Fibroblast of gingiva (primary cell): ENCODE measurements at regions not wholly inside any gene's neighbourhood (a gene's known extent, or its start where the extent isn't known, plus 50 kb on each side); places are given as distances from the start of the nearest gene placed in this dataset.

Experiments
- DNase-seq: peaks from one replicate; pipeline ENCODE4 v3.0.0-alpha.2; 2011; ENCODE audit warnings: low read depth

- no peak for DNase-seq
These were observed 109.2 kb upstream of the MGAT5 start for GRCh38 chr2:134144651-134145050.

GRCh38 chr2:134145519-134145918, 108.4 kb upstream of the MGAT5 start:
- DNase-seq: no peak

- DNase-seq: no peak
These were observed 107.7 kb upstream of the MGAT5 start for GRCh38 chr2:134146161-134146560.

- peak; percentile 71 for DNase-seq
These were observed 107.3 kb upstream of the MGAT5 start for GRCh38 chr2:134146620-134147019.

- DNase-seq: no peak
These were observed 105.7 kb upstream of the MGAT5 start for GRCh38 chr2:134148172-134148571.

GRCh38 chr2:134148843-134149472, 104.9 kb upstream of the MGAT5 start:
- peak; percentile 36 for DNase-seq

- DNase-seq: no peak
These were observed 104.0 kb upstream of the MGAT5 start for GRCh38 chr2:134149904-134150303.

GRCh38 chr2:134150760-134151159, 103.1 kb upstream of the MGAT5 start:
- no peak for DNase-seq

- no peak for DNase-seq
These were observed 101.5 kb upstream of the MGAT5 start for GRCh38 chr2:134152045-134153010.

- DNase-seq: no peak
These were observed 100.5 kb upstream of the MGAT5 start for GRCh38 chr2:134153294-134153880.

- no peak for DNase-seq
These were observed 99.6 kb upstream of the MGAT5 start for GRCh38 chr2:134154246-134154645.

- no peak for DNase-seq
These were observed 98.7 kb upstream of the MGAT5 start for GRCh38 chr2:134155134-134155533.

GRCh38 chr2:134158295-134158694, 95.6 kb upstream of the MGAT5 start:
- DNase-seq: no peak

- no peak for DNase-seq
These were observed 92.7 kb upstream of the MGAT5 start for GRCh38 chr2:134161170-134161547.

- DNase-seq: no peak
These were observed 90.5 kb upstream of the MGAT5 start for GRCh38 chr2:134163336-134163735.

GRCh38 chr2:134164306-134164705, 89.6 kb upstream of the MGAT5 start:
- no peak for DNase-seq

- no peak for DNase-seq
These were observed 86.9 kb upstream of the MGAT5 start for GRCh38 chr2:134167015-134167414.

- DNase-seq: no peak
These were observed 84.1 kb upstream of the MGAT5 start for GRCh38 chr2:134169788-134170187.

- DNase-seq: peak; percentile 77
These were observed 83.6 kb upstream of the MGAT5 start for GRCh38 chr2:134170294-134170693.

GRCh38 chr2:134170700-134171099, 83.2 kb upstream of the MGAT5 start:
- DNase-seq: no peak

- DNase-seq: no peak
These were observed 80.4 kb upstream of the MGAT5 start for GRCh38 chr2:134173338-134174016.

- no peak for DNase-seq
These were observed 79.2 kb upstream of the MGAT5 start for GRCh38 chr2:134174711-134175110.
